ENCODE measurements at regions not wholly inside any gene's neighbourhood (a gene's known extent, or its start where the extent isn't known, plus 50 kb on each side); places are given as distances from the start of the nearest gene placed in this dataset.

GRCh38 chr3:193080821-193081365 is 160.1 kb upstream of the PLAAT1 start:
- intact Hi-C loops (cut with DNase I): no loop called here
- DNase-seq: no peak
- WGBS, 2 donors: 91 to 92% methylated on average over 3 of the region's 3 CpGs
- H3K36me3 ChIP-seq: no peaks in the 10 kb centered on the region
- no peak overlapping the region for H3K4me3 ChIP-seq
- no peak overlapping the region for H3K27ac ChIP-seq
- no peaks in the 10 kb centered on the region for H3K9me3 ChIP-seq
- TF ChIP-seq POLR2AphosphoS5 (IDR thresholded peaks at IDR 0.05): no peak
- no peak for TF ChIP-seq EP300 (IDR thresholded peaks at IDR 0.05)
- no peak for TF ChIP-seq CTCF (IDR thresholded peaks at IDR 0.05)
- no peak for TF ChIP-seq POLR2A (IDR thresholded peaks at IDR 0.05)
- H3K27me3 ChIP-seq: no peaks in the 10 kb centered on the region
- H3K4me1 ChIP-seq: no peaks in the 10 kb centered on the region

GRCh38 chr3:193085655-193086054 is 155.4 kb upstream of the PLAAT1 start:
- Histone ChIP-seq H3K4me3 (no peak overlapping the region), H3K9me3 (no peaks in the 10 kb centered on the region), H3K27me3 (no peaks in the 10 kb centered on the region), H3K36me3 (no peaks in the 10 kb centered on the region), H3K4me1 (no peaks in the 10 kb centered on the region), H3K27ac (no peak overlapping the region)
- intact Hi-C loops (cut with DNase I): no loop called here
- WGBS, 2 donors: 55 to 69% methylated on average over 2 of the region's 2 CpGs
- no peak for DNase-seq
- TF ChIP-seq POLR2AphosphoS5 (IDR thresholded peaks at IDR 0.05): no peak
- TF ChIP-seq CTCF (IDR thresholded peaks at IDR 0.05): no peak
- no peak for TF ChIP-seq POLR2A (IDR thresholded peaks at IDR 0.05)
- no peak for TF ChIP-seq EP300 (IDR thresholded peaks at IDR 0.05)

GRCh38 chr3:193086681-193087080 is 154.3 kb upstream of the PLAAT1 start:
- no peaks in the 10 kb centered on the region for H3K27me3 ChIP-seq
- no peaks in the 10 kb centered on the region for H3K36me3 ChIP-seq
- no peak overlapping the region for H3K27ac ChIP-seq
- H3K4me3 ChIP-seq: no peak overlapping the region
- no peaks in the 10 kb centered on the region for H3K4me1 ChIP-seq
- 11 to 44% methylated on average over 4 of the region's 4 CpGs for WGBS, 2 donors
- no peak for TF ChIP-seq CTCF (IDR thresholded peaks at IDR 0.05)
- no peak for TF ChIP-seq POLR2AphosphoS5 (IDR thresholded peaks at IDR 0.05)
- no peak for TF ChIP-seq POLR2A (IDR thresholded peaks at IDR 0.05)
- TF ChIP-seq EP300 (IDR thresholded peaks at IDR 0.05): no peak
- intact Hi-C loops (cut with DNase I): no loop called here
- DNase-seq: no peak
- no peaks in the 10 kb centered on the region for H3K9me3 ChIP-seq

GRCh38 chr3:193087336-193087735 is 153.7 kb upstream of the PLAAT1 start:
- no peak overlapping the region for H3K4me3 ChIP-seq
- H3K27ac ChIP-seq: no peak overlapping the region
- H3K9me3 ChIP-seq: no peaks in the 10 kb centered on the region
- no peaks in the 10 kb centered on the region for H3K36me3 ChIP-seq
- no peaks in the 10 kb centered on the region for H3K27me3 ChIP-seq
- no peak for DNase-seq
- TF ChIP-seq POLR2AphosphoS5 (IDR thresholded peaks at IDR 0.05) (no peak), POLR2A (IDR thresholded peaks at IDR 0.05) (no peak), EP300 (IDR thresholded peaks at IDR 0.05) (no peak), CTCF (IDR thresholded peaks at IDR 0.05) (no peak)
- H3K4me1 ChIP-seq: no peaks in the 10 kb centered on the region
- WGBS, 2 donors: 75 to 88% methylated on average over 3 of the region's 3 CpGs
- intact Hi-C loops (cut with DNase I): no loop called here

- Histone ChIP-seq H3K9me3 (no peaks in the 10 kb centered on the region), H3K4me1 (no peaks in the 10 kb centered on the region), H3K4me3 (no peak overlapping the region), H3K27me3 (no peaks in the 10 kb centered on the region), H3K36me3 (no peaks in the 10 kb centered on the region), H3K27ac (no peak overlapping the region)
- no peak for TF ChIP-seq POLR2AphosphoS5 (IDR thresholded peaks at IDR 0.05)
- 87 to 92% methylated on average over 4 of the region's 4 CpGs for WGBS, 2 donors
- DNase-seq: no peak
- intact Hi-C loops (cut with DNase I): no loop called here
These were observed 145.7 kb upstream of the PLAAT1 start for GRCh38 chr3:193095366-193095765.
